Right atrium auricular region (tissue), 2 donors: ENCODE measurements at regions not wholly inside any gene's neighbourhood (a gene's known extent, or its start where the extent isn't known, plus 50 kb on each side); places are given as distances from the start of the nearest gene placed in this dataset.

Experiments used
- DNase-seq: peaks from one replicate; pipeline ENCODE4 v3.0.0-alpha.2; 2019; ENCODE audit warnings: low spot score
- H3K27ac ChIP-seq, 2 donors: fragments of 200-600 bp; sonication (generic); 1 replicate in 1 of 2; 2 replicates in 1 of 2; pipeline ENCODE4 v1.5.1; 2016 to 2019
- H3K27me3 ChIP-seq, 2 donors: fragments of 200-600 bp; sonication (generic); one replicate each; pipeline versions ENCODE4 v1.5.1 to v1.6.0; 2017 to 2019
- H3K36me3 ChIP-seq: fragments of 200-600 bp; sonication (generic); one replicate; pipeline ENCODE4 v1.5.1; 2016
- H3K4me1 ChIP-seq, 2 donors: fragments of 200-600 bp; sonication (generic); one replicate each; pipeline versions ENCODE4 v1.5.1 to v1.6.0; 2017 to 2019
- H3K4me3 ChIP-seq, 2 donors: fragments of 200-600 bp; sonication (generic); 1 replicate in 1 of 2; 2 replicates in 1 of 2; pipeline ENCODE4 v1.5.1; 2017 to 2019; ENCODE audit warnings: mild to moderate bottlenecking in 1 of 2, moderate library complexity in 1 of 2
- H3K9me3 ChIP-seq, 2 donors: fragments of 200-600 bp; sonication (generic); one replicate each; pipeline ENCODE4 v1.5.1; 2019
- CTCF ChIP-seq, 2 donors: fragments of 200-600 bp; sonication (generic); IDR thresholded peaks; one replicate each; pipeline ENCODE4 v1.5.1; 2019; ENCODE audit warnings: antibody characterized with exemption in 2 of 2

- Histone ChIP-seq H3K4me1 (peaks cover 0 to 5% of the 10 kb centered on the region in 2 donors), H3K36me3 (no peaks in the 10 kb centered on the region), H3K27me3 (no peaks in the 10 kb centered on the region), H3K9me3 (no peaks in the 10 kb centered on the region), H3K27ac (no peak overlapping the region), H3K4me3 (no peak overlapping the region)
- no peak for TF ChIP-seq CTCF (IDR thresholded peaks at IDR 0.05)
- no peak for DNase-seq
Measured at GRCh38 chr13:34640179-34640992, 301.7 kb upstream of the NBEA start.

GRCh38 chr13:34640993-34641330 is 301.1 kb upstream of the NBEA start:
- H3K27me3 ChIP-seq, result no peaks in the 10 kb centered on the region

GRCh38 chr13:34647379-34648150 is 294.5 kb upstream of the NBEA start:
- no peaks in the 10 kb centered on the region for H3K9me3 ChIP-seq
- no peaks in the 10 kb centered on the region for H3K36me3 ChIP-seq
- H3K27me3 ChIP-seq, result no peaks in the 10 kb centered on the region
- H3K4me1 ChIP-seq, result no peaks in the 10 kb centered on the region
- H3K27ac ChIP-seq, result no peak overlapping the region
- TF ChIP-seq CTCF (IDR thresholded peaks at IDR 0.05), result no peak
- DNase-seq, result no peak
- H3K4me3 ChIP-seq, result no peak overlapping the region

More at GRCh38 chr13:34640993-34641330, 301.1 kb upstream of the NBEA start:
- Histone ChIP-seq H3K4me1 (peaks cover 0 to 5% of the 10 kb centered on the region in 2 donors), H3K27ac (no peak overlapping the region), H3K9me3 (no peaks in the 10 kb centered on the region), H3K4me3 (no peak overlapping the region), H3K36me3 (no peaks in the 10 kb centered on the region)
- no peak for TF ChIP-seq CTCF (IDR thresholded peaks at IDR 0.05)
- no peak for DNase-seq

GRCh38 chr13:34654203-34654602 is 287.9 kb upstream of the NBEA start:
- Histone ChIP-seq H3K4me1 (no peaks in the 10 kb centered on the region), H3K9me3 (no peaks in the 10 kb centered on the region), H3K27me3 (no peaks in the 10 kb centered on the region), H3K27ac (no peak overlapping the region), H3K4me3 (no peak overlapping the region), H3K36me3 (no peaks in the 10 kb centered on the region)
- DNase-seq, result no peak
- TF ChIP-seq CTCF (IDR thresholded peaks at IDR 0.05), result no peak

GRCh38 chr13:34654647-34655046 is 287.4 kb upstream of the NBEA start:
- Histone ChIP-seq H3K4me1 (no peaks in the 10 kb centered on the region), H3K9me3 (no peaks in the 10 kb centered on the region), H3K27ac (no peak overlapping the region), H3K4me3 (no peak overlapping the region), H3K27me3 (no peaks in the 10 kb centered on the region), H3K36me3 (no peaks in the 10 kb centered on the region)
- no peak for DNase-seq
- TF ChIP-seq CTCF (IDR thresholded peaks at IDR 0.05), result no peak
